HG03342 (cell line): ENCODE measurements at regions not wholly inside any gene's neighbourhood (a gene's known extent, or its start where the extent isn't known, plus 50 kb on each side); places are given as distances from the start of the nearest gene placed in this dataset.

Source experiments
- ATAC-seq: cut with Tn5 transposase; IDR thresholded peaks from one replicate; pipeline ENCODE4 v1.9.1; 2021; ENCODE audit warnings: mild to moderate bottlenecking, moderate library complexity; ENCODE audit not compliant: unreplicated experiment

DNA sequence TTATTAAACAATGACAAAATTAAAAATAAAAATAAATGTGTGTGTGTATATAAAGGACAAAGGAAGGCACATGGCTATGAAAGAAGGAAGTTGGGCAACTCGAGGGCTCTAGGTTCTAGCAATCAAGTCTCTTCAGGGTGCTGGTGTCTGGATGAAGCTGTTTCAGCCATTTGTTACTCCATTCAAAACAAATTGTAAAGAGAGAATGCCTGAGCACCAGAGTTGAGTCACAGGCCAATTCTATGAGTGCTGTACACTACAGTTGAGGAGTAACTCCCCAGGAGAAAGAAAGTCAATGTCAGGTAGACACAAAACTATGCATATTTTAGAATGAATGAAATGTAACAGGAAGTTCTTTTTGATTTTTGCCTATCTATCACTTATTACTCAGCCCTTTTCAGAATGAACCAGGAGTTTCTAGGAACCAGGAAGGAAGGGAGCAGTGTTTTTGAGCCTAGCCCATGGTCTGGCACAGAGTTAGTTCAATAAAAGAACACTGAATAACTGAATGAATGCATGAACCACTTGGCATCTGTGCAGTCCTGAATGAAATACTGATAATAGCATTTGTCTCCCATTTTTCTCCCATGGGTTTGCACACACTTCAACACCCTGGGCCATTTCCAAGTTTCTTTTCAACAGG is 151.7 kb upstream of the CPEB2 start:
- ATAC-seq: no peak

DNA sequence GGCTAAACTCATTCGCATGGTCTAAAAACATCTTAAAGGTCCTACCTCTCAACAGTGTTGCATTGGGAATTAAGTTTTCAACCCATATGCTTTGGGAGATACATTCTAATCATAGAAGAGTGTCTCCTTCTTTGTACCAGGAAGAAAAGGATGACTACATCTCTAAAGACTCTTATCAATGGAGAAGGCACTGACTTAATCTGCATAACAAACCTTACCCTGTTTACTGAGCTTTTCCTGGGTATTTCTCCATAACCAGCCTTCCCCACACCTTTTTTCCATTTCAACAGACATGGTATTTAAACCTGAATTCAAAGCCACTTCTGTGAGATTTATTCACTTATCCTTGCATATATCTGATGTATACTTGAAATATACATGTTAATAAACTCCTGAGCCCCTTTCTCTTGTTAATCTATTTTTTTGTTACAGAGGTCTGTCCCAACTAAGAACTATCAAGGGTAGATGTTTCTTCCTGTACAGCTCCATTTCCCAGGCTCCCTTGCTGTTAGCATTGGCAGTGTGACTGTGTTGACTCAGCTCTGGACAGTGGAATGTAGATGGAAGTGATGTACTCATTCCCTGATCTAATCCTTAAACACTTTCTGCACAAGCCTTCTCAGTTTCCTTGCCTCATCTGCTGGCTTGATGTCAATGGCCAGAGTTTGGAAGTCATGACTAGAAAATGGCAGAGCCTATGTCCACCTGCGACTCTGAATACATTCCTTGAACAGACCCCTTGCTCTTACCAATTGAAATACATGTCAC is 148.9 kb upstream of the CPEB2 start:
- no peak for ATAC-seq

DNA sequence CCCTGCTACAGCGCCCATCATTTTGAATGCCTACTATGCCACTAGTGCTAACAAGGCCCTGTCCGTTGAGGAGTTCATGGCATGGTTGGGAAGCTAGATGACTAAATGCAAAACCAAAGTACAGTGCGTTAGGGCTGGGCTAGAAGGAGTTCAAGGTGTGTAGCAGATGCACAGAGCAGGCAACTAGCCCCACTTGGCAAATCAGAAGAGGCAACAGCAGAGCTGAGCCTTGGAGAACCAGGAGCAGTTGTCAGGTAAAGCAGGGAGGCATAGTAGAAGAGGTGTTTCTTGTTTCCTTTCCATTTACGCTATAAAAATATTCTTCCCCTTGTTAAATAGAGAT is 146.6 kb upstream of the CPEB2 start:
- peak; percentile 3 for ATAC-seq

DNA sequence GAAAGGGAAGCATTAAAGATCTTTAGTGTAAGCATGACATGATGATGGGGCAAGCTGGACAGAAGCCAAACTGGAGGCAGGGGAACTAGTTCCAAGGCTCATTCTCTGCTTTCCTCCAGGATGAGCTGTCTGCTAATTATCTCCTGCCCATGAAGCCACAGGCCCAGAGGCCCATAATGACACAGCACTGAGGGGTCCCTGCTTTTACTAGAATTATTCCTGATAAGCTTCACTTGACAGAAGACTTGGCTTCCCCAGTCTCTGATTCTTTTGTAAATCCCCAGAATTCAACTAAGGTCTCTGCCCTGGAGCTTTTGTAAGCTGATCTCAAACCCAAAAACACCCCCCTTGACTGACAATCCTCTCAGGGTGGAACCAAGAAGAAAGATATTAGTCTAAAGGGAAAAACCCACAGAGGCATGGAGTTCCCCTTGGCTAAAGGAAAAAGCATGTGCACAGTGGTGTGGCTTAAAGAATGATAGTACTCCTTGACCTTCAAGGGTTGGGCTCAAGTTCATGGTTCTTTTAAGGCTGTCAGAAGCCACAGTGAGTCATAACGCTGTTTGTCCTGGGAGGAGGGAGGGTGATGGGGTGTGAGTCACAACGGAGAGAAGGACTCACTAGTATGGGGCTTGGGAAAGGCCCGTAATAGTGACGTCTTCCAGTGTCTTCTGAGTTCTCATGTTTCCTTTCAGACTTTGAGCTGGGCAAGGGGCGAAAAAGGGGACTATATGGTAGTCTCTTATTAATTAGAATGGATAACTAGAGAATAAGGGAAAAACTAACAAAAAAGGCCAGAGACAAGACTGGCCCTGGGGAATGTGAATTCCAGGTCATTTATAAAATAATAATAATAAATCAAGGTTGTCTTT is 146.0 kb upstream of the CPEB2 start:
- ATAC-seq: peak; percentile 94

DNA sequence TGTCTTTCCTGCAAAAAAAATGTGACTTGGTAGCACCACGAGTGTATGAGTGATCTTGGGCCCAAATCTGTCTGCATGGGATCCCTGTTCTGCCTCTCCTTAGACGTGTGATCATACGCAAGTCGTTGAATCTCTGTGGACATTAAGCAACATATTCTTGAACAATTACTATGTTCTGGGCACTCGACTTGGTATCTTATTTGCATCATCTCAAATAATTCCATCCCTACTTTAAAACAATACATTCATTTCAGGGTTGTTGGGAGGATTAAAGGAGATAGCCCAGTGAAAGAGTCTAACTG is 145.4 kb upstream of the CPEB2 start:
- no peak for ATAC-seq

DNA sequence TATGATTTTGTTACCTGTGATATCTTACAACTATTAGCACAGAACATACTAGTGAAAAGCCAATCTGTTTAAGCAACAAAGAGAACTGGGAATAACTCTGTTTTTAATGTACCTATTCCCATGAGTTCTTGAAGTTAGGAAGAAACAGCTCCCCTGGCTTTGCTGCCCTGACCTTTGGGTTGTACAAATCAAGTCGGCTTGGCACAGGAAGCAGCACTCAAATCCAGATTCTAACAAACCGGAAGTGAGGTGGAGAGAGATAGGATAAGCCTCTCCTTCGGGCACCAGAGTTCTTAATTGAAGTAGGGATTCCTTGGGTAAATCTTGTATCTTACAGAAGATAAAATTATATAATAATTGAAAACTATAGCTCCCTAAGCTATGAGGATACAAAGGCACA is 144.8 kb upstream of the CPEB2 start:
- ATAC-seq: no peak

DNA sequence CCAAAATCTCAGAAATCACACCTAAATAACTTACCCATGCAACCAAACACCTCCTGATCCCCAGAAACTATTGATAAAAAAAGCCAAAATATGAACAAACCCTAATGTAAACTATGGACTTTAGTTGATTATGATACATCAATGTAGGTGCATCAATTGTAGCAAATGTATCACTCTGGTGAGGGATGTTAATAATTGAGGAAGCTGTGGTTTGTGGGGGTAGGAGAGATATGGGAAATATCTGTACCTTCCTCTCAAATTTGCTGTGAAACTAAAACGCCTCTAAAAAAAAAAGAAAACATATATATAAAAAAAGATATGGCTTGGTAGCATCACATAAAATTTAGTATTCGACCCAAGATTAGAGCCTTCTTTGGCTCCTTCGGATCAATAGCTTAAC is 144.3 kb upstream of the CPEB2 start:
- no peak for ATAC-seq

DNA sequence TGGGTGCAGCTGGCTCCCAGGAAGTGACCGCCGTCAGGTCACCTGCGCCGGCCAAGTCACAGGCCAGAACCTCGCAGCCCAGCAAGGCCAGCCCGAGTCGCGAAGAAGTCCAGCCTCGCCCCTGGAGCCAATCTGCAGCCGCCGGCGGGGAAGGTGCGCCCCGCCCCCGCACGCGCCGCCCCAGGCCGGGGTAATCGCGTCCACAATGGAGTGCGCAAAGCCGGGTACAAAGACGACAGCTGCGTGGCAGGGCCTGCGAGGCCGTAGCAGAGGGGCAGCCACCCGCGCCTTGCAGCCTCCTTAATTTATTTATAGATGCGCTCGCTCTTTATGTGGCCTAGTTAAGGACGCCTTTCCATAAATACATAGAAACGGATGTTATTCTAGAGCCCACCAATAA is 139.4 kb upstream of the CPEB2 start:
- ATAC-seq: no peak

DNA sequence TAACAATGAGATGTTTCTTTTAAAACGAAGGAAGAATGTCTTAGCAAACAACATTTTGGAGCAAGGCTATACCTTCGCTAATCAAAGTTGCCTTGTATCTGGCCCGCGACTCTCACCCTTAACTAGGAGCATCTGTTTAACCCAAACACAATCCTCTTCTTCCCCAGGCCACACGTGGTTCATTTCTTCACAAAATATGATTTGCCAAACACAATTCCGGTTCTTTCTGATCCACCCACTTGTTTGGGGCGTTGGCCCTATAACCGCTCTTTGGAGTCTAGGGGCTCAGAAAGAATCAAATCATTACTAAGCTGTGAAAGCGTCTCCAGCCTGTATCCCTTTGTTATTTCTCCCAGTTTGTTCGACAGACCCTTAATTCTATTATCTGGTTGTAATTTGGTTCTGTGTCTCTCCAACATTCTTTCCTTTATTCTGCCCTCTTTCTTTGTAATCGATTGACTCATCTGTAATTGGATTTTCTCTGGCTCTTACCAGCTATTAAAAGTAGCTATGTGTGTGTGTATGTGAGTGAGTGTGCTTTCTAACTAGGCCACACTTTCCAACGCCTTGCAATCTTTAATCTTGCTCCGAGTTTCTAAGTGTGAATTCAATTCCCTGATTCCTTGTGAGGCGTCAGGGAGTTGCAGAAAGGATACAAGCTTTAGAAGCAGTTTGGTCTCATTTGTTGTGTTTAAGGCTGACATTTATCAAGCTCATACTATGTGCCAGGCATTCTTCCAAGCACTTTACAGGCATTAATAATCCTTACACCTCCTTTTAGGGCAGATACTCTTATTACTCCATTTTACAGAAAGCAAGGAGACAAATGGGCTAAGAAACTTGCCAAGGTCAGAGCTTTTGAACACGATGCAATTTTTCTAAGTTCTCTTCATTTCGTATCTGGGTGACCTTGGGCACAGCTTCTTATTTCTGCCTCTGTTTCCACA is 138.6 kb upstream of the CPEB2 start:
- no peak for ATAC-seq

DNA sequence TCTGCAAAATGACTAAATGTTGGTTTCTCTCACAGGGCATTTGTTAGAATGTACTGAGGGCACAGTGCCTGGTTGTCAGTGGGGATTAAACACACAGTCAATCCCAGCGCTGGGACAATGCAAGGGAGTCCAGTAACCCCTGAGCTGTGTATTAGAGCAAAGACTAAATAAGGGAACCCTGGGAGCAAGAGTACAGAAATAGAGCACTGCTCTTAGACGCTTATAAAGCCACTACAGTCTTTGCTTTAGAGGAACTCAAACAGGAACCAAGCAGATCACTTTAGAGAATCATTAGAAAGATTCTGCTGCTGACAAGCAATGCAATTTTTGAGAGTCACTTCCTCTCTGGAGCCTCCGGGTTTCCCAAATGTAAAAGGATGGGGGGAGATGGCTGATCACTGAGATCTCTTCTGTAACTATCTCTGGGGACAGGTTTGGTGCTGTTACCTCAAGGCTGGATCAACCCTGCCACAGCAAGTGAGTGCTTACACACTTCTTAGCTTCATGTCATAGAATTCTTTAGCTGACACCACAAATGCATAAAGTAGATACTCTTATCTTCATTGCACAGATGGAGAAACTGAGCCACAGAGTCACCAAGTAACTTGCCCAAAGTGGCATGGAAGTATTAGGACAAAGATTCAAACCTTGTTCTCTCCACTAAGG is 137.8 kb upstream of the CPEB2 start:
- ATAC-seq: no peak

DNA sequence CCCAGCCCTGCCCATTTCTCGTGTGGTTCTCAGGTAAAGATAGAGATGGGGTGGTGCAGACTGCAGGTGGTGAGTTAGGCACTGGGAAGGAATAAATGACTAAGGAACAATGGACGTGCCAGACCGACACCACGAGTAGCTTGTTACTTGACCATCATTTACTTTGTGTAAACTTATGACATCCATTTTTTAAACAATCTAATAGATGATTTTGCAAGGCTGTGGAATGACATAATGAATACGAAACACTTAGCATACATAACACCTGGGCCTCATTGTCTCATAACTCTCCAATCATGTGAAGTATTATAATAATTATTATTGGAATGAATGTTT is 137.3 kb upstream of the CPEB2 start:
- ATAC-seq: no peak

DNA sequence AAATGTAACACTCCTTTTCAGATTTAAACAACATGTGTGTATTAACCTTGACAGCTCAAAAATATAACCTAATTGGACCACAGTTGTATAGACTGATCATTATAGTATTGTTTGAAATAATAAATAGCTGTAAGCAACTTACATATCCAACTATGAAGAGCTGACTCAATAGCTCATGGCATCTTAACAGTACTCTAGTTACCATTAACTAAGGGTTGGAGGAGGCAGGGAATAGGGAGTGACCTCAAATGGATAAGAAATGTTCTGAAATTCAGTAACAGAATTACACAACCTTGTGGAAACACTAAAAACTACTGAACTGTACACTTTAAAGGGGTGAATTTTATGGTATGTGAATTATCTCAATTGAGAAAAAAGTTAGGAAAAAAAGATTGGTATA is 136.5 kb upstream of the CPEB2 start:
- no peak for ATAC-seq

DNA sequence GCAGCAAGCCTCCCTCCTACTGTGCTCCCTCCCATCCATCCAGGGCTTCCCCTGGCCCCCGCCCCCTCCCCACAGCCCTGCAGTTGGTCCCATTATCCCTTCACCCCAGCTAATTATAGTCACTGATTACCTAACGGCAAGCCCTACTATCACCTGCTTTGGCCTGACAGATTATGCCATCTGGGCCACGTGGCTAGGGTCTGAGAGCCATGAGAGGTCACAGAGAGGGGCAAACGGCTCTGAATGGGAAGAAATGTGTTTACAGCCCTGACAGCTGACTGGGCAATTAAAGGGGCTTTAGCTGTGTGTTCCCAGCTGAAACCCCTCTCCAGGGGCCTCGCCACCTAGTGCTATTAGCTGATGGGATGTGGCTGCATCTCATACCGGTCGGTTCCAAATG is 134.4 kb upstream of the CPEB2 start:
- ATAC-seq: no peak

DNA sequence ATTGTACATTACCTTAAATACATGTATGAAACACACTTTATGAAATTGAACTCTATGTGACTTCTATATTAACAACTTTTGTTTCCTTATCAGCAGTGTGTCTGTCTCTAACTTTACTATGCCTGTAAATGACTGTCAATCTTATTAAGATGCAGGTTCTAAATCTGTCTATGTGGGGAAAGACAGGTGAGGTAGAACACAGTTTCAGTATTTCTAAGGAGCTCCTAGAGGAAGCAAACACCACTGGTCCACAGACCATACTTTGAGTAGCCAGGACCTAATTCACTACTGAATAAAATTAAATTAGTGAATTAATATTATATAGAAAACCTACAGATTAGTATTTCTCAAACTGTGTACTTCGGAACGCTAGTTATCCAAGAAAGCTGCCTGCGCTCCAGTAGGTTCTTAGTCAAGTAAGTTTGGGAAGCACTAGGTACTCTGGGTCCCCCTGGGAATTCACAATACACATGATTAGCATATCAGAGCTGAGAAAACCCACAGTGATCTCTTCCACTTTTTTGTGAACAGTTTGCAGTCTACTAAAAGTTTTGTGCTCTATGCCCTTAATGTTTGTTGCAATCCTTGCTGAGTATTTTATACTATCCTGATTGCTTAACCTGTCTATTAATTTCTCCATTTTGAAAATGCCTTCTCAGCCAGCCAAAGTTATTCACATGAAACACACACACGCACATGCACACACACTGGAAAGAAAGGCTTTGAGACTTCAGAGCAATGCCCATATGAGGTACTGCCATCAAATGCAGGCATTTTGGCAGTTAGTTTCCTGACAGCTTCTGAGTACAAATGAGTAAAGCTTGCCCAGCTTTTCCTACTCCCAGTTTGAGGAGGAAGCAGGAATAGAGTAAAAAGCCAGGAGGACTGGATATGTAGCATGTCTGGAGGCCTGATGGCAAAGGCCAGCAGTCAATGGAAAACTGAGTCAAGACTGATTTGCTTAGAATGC is 133.6 kb upstream of the CPEB2 start:
- ATAC-seq: no peak

DNA sequence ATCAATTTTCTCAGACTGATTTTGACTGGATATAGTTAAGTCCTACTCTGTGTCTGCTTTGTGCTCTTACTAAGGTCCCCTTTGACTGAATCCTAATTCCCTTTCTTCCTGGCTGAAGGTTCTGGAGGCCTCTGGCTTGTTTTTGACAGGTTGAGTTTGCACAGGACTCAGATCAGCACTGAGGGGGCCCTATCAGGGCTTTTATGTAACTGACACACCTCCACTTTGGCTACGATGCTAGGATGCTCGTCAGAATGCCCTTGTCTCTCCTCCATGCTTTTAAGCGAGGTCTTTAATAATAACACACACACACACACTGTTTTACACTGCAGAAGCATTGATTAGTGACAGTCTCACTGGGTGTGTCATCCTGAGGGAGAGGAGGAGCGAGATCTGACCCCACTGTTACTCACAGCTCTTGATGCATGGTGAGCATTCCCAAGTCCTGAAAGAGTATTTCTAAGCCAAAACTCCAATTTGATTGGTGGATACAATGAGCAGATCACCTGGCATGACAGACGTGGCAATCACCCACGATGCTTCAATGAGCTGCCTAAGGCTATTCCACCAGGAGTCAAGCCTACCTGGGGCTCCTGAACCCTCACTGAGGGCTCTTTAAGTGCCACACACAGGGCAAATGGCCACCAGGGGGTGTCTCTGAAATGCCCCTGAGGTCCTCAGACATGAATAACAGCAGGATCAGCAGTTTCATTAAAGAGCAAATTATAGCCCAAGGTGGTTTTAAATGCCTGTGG is 130.4 kb upstream of the CPEB2 start:
- ATAC-seq: no peak

DNA sequence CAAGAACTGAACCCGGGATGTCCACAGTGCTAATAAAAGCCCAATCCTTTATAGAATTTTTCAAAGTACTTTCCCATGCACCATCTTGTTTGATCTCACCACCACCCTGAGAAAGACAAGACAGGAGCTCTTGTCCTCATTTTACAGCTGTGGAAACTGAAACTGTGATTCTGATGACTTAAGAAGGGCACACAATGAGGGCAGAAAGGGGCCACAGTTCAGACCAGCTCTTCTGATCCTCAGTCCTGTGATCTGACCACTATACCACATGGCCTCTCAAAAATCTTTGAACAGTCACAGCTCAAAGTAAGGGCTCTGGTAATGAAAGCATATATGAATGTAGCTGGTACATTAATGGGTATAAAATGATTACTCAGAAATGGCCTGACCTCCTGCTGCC is 127.3 kb upstream of the CPEB2 start:
- ATAC-seq: peak; percentile 42

DNA sequence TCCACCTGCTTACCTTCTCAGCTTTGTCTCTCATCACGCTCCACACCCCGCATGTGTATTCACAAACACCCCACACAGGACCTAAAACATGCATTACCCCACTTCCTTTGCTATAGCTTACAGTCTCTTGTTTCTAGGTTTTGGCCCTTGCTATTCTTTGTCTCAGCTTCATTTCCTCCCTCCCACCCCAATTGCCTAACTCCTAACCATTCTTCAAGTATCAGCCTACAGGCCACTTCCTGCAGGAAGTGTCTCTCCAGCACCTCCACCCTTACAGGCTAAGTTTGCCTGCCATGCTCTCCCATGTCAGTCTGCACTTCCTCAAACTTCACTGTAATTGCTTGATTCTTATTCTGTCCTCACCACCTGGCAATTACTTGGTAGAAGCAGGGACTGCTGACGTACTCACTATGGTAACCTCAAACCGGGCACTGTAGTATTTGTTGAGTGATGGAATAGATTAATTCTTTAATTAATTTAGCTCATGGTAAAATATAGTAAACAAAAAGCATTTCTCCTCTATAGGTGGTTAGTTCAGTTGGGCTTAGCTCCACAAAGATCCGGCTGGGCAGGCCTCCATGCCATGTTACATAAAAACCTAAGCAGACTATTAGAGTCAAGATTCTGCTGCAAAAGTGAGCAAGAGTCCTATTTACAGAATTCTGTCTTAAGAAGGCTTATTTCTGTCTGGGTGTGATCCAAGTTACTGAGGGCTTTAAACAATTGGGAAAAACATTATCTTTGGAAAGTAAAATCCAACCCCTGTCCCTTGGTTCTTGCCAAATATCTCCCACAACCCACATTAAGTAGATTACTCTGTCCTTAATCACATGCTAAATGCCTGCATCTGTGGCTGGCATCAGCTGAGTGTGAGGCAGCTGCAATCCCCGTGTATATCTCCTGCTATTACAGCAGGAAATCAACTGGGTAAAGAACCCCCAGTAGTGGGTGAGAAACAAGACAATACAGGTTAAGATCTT is 124.7 kb upstream of the CPEB2 start:
- ATAC-seq: peak; percentile 40

DNA sequence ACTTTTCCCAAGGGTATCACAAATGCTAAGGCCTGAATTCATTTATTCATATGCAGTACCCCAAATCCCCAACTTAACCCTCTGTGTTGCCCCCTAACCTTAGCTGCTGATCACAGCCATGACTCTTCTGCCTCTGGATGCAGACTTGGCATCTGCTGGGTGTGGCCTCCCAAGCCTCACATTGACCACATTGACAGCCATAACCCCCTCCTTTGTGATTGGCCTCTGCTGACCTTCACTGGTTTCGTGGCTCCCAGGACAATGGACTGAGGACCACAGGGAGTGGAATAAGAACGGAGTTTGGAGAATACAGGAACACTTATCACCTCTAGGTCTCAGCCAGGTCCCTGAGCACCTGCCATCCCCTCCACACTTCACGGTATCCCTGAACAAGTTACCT is 123.6 kb upstream of the CPEB2 start:
- ATAC-seq: no peak
